Activated T-cell treated with anti-CD3 and anti-CD28 coated beads for 4 hours (primary cell): ENCODE measurements at regions not wholly inside any gene's neighbourhood (a gene's known extent, or its start where the extent isn't known, plus 50 kb on each side); places are given as distances from the start of the nearest gene placed in this dataset.

Experiments
- DNase-seq: peaks from one replicate; pipeline ENCODE4 v3.0.0-alpha.2; 2020

DNA sequence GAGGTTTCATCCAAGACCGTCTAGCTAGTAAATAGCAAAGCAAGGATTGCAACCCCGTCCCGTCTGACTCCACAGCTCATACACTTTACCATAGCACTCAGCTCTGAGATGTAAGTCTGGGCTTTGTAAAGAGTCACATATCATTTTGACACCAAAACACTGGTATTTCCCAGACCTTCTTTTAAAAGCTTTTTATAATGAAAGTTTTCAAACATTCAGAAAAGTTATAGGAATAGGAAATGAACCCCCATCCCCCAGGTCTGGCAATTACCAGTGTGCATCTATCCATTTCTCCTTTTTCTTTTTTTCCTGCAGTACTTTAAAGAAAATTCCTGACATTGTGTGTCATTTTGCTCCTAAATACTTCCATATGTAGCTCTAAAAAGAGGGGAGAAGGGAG is 183.6 kb upstream of the CCND2 start:
- DNase-seq, result no peak

DNA sequence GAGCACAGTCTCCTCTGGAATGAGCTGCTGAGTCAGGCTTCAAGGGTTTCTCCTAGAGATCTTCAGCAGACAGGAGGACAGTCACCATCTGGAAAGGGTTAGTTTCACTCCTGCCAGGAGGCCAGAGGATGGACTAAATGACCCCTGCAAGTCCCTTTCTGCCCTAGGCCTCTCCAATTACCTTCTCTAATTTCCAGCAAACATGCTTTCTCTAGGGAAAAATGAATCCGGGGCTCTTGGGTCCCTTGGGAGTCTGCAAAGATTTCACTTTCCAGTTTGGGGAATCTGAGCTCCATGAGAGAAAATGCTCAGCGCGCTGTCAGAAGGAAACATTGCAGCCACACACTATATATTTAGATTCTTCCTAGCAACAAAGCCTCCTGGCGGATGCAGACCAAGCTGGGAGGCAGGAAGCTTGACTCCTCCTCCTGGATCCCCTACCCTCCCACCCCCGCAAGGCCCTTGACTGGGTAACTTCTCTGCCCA is 184.4 kb upstream of the CCND2 start:
- DNase-seq, result no peak

DNA sequence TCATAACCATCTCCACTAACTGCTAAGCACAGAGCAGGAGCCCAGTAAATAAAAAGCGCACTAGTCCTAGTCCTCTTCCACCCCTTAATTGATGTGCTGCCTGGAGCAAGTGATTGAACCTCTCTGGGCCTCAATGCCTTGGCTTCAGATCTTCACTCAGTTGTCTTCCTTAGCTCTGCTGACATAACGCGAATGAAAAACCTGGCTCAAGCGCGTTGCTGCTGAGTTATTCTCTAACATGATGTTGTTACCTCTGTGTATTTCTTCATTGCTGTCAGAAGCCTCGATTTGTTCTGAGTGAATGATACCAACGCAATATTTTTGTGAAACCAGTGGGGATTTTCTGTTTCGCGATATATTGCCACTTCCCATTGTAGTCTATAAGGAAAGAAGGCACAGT is 185.1 kb upstream of the CCND2 start:
- no peak for DNase-seq

DNA sequence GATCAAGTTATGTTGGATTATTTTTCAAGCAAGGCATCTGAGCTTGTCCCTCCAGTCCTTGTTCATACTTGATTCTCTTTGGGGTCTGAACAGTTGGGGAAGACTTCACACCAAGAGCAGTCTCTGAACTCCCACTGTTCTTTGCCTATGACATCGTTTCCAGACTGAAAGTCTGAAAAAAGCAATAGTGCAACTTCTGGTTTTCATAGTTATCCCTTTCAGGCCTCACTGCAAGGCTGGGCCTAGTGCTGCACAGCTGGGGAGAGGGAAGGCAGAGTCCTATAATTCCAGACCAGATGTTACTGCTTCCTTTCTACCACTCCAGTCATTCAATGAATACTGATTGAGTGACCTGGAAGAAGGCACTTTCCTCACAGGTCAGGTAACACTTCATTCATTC is 187.1 kb upstream of the CCND2 start:
- no peak for DNase-seq

DNA sequence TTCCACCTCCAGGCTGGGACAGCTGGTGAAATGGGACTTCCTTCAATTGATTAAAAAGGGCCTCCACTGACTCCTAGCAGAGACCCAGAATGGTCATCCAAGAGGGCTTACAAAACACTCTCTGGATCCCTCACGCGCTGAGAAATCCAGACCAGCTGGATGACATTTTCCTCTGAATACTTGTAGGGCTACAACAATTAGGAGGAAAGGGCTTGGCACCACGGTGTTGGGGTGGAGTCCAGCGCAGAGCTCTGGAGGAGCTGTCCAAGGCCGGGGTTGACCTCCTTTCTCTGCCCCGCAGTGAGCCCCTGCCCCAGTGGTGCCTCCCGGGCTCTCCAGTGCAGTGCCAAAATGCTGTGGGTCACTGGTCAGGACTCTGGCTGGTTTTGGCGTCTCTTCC is 189.0 kb upstream of the CCND2 start:
- no peak for DNase-seq

DNA sequence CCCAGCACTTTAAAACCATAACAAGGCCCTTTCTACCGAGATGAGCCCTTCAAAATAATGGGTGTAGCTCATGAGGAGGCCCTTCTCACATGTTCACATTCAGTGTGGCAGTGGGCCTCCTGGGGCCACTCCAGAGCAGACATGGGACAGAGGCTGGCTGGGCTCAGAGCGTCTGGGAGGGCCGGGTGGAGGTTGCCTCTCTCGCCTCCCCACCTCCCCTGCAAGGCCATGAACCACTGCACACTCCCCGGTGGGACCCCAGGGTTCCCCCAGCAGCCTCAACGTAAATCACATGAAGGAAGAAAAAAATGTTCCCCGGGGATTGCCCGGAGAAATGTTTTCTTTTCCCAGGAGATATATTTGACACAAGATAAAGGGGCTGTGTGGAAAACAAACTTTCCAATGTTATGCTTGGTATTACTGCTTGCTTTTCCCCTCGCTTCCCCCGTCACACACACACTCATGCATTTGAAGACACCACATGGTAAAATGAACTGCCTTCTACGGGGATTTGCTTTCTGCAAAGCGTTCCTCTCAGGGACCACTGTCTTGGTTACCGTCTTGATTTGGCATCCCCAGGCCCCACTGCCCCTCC is 190.7 kb upstream of the CCND2 start:
- DNase-seq, result no peak

DNA sequence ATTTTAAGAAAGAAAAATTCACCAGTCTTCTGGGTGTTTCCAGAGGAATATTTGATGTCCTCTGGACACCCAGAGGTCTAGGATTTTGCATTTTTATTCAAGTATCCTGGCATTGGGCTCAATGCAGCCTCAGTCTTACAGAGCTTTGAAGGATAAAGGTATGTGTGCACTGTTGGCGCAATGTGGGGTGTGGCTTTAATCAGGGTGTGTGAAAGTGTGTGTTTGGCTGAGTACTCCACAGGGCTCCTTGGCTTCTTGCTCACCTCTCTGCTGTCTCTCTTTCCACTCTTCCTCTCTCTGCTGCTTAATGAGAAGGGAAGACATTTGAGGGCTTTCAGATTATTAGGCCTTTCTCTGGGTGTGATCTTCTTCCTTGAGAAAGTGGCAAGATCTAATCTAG is 193.3 kb upstream of the CCND2 start:
- no peak for DNase-seq

DNA sequence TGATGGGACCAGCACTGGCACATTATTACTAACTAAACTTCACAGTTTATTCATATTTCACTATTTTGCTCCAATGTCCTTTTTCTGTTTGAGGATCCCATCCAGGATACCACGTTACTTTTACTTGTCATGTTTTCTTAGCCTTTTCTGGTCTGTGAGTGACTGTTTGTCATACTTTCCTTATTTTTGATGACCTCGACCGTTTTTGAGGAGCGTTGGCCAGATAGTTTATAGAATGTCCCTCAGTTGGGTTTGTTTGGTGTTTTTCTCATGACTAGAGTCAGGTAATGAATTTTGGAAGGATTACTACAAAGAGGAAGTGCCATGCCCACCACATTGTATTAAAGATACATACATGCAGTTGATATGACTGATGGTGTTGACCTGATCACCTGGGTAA is 199.4 kb upstream of the CCND2 start:
- DNase-seq, result no peak

DNA sequence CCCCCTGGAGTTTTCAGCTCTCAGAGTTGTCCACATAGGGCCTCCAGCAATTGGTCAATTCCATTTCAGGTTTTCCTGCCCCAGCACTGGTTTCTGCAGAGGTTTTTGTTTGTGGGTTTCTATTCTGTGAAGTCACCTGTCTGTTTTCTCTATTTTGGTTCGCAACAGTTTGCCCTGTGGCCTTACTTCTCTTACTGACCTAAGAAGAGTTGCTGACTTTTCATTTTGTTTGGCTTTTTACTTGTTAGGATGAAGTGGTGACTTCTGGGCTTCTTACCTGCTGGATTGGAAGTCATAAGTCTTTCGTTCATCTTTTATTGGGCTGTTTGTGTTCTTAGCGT is 196.4 kb upstream of the PARP11 start:
- DNase-seq, result no peak

DNA sequence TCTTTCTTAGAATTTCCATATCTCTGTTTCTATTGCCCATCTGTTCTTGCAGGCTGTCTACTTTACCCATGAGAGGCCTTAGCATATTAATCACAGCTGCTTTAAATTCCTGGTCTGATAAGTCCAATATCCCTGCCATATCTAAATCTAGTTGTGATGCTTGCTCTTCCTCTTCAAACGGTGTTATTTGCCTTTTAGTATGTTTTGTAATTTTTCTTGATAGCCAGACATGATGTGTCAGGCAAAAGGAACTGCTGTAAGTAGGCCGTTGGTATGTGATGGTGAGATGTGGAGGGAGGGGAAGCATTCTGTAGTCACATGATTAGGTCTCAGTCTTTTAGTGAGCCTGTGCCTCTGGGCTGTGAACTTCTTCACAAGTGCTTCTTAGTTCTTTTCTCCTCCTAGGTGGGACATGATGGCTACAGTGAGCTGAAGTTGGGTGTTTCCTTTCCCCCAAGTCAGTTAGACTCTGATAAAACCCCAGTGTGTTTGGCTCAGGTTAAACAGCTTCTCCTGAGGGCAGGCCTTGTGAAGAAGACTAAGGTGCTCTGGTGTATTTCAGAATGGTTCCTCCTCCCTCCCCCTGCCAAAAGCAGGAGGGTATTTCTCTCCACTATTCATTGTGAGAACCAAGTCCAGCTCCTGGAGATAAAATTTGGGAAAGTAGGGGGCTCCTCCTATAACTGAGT is 195.9 kb upstream of the PARP11 start:
- no peak for DNase-seq

DNA sequence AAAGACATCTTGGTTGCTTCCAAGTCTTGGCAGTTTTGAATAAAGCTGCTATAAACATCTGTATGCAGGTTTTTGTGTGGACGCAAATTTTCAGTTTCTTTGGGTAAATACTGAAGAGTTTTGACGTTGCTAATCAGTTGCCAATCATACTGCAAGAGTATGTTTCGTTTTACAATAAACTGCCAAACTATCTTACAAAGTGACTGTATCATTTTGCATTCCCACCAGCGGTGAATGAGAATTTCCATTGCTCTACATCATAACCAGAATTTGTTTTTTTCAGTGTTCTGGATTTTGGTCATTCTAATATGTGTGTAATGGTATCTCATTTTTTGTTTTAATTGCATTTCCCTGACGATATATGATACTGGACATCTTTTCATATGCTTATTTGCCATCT is 190.8 kb upstream of the PARP11 start:
- no peak for DNase-seq

DNA sequence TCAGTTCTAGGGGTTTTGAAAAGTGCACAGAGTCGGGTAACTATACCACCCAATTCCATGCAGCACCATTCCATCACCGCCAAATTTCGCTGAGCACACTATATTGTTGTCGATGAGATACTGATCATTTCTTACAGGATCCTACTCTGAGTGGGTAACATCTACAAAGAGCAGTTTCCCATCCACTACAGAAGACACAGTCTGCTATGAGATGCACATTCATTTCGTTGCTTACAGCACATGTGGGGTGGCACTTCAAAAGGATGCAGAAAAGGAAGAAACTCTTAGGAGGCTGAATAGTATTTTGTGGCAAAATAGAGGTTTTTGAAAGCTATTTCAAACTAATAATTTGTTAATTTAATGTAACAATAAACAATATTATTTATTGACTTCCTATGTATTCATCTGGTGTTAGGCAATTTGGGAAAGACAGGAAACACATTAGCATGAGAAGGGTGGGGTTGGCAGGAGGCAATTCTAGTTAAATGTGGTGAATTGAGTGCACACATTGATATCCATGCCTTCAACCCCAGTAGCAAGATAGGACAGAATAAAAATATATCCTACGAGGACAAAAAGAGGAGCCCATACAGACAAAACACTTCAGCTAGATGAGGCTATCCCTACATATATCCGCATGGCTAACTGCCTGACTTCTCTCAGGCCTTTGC is 186.8 kb upstream of the PARP11 start:
- no peak for DNase-seq

DNA sequence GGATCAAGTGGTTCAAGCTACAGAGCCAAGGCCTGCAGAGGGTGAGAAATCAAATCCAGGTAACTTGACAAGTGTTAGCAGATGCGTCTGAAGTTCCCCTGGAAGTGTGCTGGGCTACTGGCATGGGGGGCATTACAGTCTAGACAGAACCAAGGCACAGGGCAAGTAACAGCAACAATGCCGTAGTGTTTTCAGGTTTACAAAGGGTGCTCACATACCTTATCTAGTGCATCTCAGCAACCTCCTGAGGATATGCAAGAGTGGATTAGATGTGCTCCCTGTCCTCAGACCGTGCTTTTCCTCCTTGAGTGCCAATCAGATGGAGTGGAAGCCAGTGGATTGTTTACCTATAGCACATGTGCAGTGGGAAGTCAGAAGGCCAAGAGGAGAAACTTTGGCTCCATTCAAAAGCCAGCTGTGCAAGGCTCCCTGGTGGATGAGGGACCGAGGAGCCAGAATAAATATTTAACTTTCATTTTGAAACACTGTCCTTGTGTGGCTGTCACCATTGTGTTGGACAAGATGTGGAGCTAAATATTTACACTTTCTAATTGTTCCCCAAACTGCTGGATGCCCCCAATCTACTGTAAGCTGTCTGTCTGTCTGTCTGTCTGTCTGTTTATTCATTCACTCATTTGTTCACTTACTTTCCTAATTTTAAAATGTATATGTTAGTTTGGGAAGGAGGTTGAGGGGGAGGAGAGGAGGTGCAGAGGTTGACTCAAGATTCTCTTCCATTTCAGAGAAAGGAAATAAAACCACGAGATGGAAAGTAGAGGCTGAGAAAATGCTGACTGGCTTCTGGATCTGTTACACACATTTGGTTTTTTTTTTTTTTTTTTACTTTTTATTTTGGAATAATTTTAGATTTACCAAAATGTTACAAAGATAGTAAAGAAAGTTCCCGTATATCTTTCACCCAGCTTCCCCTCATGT is 184.0 kb upstream of the PARP11 start:
- DNase-seq, result no peak

DNA sequence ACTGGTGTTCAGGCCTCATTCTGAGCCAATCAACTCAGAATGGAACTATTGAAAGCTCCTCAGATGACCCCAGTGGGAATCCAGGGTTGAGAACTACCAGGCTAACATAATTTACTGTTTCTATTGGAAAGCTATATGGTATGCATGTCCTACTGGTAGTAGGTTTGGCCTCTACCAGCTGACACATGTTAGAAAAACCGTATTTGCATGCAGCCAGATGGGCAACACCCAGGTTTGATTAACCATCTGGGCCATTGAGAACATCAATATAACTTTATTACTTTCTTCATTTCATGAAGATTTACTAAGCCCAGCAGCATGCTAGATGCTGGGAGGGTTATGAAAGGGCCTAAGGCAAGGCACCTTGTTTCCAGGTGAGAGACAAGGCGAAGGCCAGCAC is 181.4 kb upstream of the PARP11 start:
- no peak for DNase-seq

DNA sequence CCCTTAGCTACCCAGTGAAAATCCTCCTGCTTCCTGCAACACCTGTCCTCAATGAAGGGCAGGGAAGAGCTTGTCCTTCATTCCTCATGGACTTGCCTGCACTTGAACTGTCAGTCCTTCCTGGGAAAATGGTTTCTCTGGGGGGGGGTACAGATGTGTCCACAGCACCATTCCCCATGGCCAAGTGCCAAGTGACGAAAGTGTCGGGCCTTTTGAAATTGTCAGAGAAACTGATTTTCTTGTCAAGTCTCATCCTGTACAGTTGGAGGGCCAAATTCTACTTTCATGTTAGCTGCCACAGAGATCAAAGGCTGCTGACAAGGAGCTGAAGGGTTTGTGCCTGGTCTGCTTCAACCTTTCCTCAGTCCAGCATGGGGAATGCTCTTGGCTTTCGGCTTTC is 179.5 kb upstream of the PARP11 start:
- no peak for DNase-seq

DNA sequence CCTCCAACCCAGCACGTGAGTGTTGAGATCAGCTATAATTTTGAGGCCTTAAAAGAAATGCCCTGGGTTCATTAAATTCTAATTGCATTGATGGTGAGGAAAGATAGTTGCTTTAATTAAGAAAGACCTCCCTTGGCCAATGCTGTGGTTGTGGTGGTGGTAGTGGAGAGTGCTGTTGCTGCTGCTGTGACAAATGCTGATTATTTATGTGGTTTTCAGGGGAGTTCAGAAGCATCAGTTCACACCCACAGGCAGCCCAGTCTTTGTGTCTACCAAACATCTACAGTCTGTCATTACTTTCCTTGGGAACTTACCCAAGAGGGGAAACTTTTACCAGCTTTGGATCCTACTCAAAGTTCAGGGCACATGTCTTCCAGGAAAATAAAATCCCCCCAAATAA is 178.4 kb upstream of the PARP11 start:
- DNase-seq, result no peak

DNA sequence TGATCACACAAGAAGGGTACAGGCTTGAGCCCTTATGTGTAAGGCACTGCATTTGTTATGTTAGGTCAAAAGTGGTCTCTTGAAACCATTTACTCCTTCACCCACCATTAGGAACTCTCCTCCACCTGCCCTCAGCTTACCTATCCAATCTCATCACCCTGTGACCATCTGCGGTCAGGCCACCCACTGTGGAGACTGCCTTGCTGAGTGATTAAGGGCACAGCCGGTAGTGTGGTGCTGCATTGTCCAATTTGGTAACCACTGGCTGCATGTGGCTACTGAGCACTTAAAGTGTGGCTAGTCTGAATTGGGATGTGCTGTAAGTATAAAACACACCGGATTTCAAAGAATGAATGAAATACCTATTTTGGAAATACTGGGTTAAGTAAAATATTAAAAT is 177.1 kb upstream of the PARP11 start:
- no peak for DNase-seq

DNA sequence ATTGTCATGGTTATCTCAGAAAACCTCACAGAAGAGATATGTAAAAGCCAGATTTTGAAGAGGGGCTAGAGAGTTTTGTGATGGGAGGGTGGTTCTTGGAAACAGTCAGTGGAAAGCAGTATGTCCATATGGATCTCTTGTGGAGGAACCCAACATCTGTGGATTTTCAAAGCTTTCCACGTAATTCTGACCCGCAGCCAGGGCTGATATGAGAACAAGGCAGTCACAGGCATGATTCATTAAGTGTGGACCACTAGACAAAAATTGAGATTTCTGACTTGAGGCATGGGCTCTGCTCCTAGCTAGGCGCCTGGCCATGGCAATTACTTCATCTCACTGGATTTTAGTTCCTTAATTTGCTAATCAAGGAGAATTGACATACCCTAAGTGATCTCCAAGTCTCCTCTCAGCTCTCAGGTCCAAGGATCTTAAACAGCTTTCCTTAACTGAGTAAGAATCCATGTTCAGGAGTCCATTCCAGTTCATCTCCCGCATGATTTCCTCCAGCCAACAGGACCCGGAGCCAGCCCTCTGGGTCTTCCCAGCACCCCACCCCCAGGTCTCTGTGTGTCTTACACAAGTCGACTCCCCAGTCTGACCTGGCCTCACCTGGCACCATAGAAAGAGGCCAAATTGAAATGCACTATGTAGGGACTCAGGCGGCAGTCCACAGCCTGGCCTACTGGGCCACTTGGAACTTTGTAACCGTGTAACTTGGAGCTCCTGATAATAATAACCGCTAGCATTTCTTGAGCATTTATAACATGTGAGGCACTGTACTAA is 176.3 kb upstream of the PARP11 start:
- no peak for DNase-seq

DNA sequence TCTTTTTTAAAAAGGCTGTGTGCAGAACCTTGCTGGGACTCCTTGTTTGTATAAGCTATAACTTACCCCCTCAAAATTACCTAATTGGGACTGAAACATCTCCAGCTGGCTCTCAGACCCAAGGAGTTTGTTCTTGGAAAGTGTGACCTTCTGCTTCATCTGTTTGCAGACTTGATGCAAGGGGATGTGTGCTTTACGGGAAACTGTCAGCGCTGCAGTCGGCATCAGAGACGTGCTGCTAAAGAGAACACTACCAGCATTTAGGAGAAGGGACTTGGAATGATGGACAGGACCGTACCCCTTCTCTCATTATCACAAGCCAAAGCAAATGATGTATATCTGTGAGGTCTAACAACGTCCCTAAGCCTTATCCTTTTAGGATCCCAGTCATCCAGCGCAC is 174.2 kb upstream of the PARP11 start:
- no peak for DNase-seq

DNA sequence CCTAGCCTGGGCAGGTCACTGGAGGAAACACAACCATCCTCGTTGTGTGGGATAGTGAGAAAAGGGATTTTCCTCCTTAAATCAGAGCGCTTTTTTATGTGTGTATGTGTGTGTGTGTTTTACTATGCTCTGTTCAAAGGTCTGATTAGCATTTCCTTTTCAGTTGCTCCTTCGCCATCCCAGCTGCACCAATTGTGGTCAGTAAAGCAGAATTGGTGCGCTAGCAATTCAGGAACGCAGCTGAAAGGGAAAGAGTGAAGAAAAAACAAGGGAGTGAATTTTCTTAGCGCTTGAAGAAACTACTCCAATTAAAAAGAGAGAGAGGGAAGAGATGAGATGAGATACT is 173.3 kb upstream of the PARP11 start:
- no peak for DNase-seq

DNA sequence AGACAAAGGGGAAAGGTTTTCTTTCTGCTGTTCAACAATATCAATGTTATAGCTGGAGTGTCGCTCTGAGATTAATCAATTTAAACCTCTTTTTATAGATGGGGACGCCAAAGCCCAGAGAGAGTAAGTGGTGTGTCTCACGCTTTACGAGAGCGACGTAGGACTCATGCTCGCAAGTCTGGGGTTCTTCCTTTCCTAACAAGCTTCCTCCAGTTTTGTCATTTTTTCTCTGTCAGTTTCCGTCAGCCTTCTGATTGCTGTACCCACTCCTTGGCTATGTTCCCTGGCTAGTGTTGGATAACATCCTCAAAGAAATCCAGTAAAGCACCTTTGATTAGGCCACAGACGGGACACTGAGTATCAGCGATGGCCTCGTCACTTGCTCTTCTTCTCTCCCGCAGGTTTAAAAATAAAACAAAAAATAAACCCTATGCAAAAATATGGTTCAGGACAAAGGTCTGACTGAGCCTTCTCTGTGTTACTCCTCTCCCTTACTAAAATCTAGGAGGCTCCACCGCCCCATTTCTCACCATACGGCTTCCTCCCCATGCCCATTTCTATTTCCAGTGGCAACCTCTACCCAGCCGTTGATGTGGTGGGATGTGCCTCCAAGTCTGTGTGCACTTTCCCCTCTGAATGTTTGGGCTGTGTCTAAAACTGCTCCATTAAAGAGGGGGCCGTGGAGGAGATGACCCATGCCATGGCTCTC is 172.7 kb upstream of the PARP11 start:
- no peak for DNase-seq
